GM19043 (cell line): ENCODE measurements at regions not wholly inside any gene's neighbourhood (a gene's known extent, or its start where the extent isn't known, plus 50 kb on each side); places are given as distances from the start of the nearest gene placed in this dataset.

Experiments used
- ATAC-seq: cut with Tn5 transposase; IDR thresholded peaks from one replicate; pipeline ENCODE4 v1.9.1; 2021; ENCODE audit warnings: low read depth; ENCODE audit not compliant: unreplicated experiment

DNA sequence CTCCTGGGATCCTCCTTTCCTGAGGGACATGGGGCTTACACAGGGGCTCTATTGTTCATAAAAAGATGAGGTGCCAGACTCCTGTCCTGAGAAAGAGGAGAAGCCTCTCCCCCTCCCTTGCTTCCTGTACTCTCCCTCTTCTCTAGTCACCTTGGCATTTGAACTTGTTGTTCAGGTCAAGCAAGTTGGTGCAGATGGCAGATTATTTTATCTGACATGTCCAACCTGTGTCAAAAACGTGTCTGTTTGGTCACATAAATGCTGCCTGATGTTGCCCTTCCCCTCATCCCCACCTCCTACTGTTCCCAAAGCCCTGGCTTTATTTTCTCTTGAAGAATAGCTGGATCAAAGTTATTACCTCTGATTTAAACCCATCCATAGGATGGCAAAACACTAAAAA is 154.8 kb downstream of the TMX1 start:
- ATAC-seq, result no peak

- no peak for ATAC-seq
These were observed 155.4 kb downstream of the TMX1 start for GRCh38 chr14:51395361-51395849.

DNA sequence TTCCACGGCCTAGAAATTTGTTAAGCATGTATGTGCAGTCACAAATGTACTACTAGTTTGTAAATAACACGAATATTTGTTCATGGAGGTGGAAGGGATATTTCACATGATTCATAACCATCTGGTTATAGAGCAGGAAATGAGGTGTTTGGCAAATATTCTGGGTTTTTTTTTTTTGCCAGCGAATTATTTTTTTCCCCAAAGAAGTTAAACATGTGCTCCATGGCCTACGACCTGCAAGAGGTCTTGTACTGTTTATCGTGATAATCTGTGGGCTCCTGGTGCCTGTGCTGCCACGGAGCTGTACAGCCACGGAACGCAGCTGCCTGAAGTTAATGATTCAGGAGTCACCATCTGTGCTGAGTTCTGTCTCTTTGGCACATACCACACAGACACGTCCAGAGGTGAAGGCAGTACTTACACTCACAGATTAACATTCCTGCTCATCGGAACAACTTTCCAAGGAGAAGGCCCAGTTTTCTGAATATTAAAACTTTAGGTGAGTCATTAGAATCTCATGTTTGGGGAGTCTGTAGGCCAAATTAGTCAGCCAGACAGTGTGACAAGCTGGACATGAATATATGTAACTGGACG is 156.3 kb downstream of the TMX1 start:
- no peak for ATAC-seq

GRCh38 chr14:51398898-51399297 is 158.9 kb downstream of the TMX1 start:
- no peak for ATAC-seq

DNA sequence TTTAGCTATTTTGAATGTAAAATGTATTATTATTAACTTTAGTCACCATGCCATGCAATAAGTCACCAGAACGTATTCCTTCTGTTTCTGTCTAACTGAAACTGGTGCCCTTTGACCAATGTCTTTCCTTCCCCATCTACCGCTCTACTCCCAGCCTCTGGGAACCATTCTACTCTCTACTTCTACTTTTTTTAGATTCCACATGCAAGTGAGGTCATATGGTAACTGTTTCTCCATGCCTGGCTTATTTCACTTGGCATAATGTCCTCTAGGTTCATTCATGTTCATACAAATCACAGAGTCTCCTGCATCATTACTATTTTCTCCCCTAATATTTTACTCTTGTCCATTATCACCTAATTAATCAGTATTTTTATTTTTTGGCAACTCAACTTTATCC is 160.1 kb downstream of the TMX1 start:
- no peak for ATAC-seq

- no peak for ATAC-seq
These were observed 161.2 kb downstream of the TMX1 start for GRCh38 chr14:51401272-51401671.

- ATAC-seq, result no peak
These were observed 161.7 kb downstream of the TMX1 start for GRCh38 chr14:51401756-51402155.

GRCh38 chr14:51410897-51411296 is 170.8 kb downstream of the TMX1 start:
- ATAC-seq, result no peak

GRCh38 chr14:51419685-51420084 is 179.6 kb downstream of the TMX1 start:
- ATAC-seq, result no peak

DNA sequence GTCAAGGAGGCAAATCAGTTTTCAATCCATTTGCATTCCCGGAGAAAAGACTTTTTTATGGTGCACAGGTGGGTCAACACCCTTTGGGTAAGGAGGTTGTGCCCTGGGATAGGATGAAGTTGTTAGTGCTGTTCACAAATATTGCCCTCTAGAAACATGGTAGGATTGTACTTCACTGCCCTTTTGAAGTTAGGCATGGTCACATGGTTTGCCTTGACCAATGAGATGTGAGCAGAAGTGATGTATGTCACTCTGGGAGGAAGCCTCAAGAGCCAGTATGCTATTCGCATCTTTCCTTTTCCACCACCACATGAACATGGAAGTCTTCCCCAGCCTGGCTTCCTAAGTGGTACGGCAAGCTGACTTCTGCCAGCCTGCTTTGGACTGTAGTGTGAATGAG is 182.7 kb downstream of the TMX1 start:
- no peak for ATAC-seq

DNA sequence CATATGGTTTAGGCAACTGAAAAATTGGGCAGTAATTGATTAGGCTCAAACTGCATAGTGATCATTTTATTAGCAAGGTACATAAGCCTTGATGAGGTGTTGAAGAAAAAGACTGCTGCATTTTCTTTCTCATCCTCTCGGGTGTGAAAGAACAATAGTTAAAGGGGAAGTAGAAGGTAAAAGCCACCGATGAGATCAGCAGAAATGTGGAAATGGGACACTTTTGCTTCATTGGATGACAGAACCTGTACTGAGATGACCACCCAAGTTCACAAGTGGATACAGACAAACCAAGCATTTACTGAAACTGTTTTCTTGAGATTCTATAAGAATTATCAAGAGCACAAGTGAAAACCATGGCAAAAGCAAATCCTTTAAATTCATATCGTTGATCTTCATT is 184.0 kb downstream of the TMX1 start:
- no peak for ATAC-seq

DNA sequence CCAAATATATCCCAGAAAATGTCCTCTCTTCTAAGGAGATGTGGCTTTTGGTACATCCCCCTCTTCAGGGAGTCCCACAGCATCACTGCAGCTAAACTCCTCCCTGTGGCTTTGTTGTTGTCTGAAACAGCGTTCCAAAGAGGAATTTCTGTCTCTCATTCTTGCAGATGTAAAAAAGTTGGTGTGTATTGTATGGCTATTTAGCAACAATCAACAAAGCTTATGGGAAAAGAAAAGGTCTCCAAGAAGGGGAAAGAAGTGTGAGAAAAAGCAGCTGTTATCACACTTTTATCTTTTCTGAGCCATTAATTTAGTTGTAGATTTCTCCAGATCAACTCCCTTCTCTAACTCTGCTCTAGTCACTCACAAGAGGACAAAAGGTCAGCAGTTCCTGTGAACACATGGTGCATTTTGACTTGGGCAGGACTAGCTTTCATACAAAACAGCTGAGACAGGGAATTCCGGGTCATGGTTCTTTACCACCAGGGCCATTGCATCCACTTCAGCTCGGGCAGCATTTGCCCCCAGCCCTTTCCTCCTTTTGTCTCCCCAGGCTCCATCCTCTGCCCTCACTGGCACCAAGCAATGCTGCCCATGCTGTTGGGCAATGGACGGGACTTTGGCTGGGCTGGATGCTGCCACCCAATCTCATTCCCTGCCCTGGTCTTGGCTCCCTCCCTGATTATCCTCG is 184.7 kb downstream of the TMX1 start:
- no peak for ATAC-seq

DNA sequence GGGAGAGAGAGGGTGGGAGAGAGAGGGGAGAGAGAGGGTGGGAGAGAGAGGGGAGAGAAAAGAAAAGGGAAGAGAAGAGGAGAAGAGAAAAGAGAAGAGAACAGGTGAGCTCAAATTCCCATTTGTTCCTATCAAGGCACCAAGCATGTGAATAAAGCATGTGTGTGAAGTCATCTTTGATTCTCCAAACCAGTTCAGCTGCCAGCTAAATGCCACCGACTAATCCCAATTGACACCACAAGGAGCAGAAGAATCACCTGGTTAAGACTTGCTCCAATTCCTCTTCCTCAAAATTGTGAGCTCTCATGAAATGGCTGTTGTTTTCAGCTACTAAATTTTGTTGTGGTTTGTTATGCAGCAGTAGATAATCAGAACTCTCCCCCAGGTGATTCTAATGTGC is 188.9 kb downstream of the TMX1 start:
- ATAC-seq, result no peak

DNA sequence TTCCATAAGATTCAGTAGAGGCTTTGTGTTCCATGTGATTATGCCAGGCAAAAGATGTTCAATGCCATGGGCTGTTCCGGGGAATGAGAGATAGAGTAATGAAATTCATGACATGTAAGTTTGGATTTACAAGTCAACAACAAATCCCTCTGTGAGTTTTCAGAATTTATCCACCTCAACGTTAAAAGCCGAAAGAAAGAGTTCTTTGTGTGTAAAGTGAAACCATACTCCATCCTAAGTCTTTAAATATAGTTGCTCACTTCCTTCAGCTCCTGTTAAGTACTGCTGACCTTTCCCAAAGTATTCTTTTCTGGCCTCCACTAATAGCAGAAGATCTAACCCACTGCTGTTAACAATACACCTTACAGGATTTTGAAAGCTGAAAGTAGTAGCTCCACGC is 190.0 kb downstream of the TMX1 start:
- no peak for ATAC-seq

DNA sequence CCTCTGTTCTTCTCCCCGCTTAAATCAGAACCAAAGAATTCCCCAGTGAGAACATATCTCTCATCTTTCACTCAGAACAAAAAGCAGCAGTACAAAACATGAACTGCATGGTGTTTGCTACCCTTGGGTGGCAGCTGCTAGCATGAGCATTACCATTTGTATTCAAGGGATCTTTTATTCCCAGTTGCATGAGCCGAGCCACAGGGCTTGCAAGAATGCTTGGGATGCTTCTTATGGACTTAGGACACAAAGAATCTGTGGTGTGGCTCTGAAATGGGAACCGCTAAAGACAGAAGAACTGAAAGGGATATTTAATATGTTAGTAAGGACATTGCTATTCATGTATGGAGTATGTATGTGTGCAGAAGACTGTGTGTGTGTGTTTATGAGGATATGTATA is 190.6 kb downstream of the TMX1 start:
- ATAC-seq, result no peak

DNA sequence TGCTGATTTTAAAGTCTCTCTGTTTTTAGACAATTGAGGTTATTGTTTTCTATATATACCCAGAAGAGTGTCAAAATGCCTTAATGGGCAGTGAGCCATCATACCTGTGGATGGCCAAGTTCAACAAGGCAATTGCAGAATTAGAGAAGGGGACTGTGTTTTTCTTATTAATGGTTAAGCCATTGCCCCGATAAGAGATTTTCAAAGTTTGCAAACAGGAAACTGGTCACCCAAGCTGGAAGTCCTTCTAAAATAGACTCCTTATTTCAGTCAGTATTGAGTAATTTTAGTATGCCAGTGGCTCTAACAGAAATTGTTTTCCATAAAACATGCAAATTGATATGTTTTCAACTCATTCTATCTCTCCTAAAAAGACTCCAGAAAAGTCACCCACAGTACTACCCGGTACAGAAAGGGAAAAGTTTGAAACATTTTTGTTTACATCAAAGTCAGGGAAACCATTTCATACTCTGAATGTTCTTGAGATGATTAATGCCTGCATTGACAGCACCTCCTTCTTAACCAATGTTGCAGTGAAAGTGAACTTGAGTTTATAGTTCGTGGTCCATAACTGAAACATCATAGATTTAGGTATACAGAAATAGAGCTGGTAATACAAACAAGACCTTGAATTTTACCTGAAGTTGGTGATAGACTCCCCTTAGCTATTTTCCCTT is 191.1 kb downstream of the TMX1 start:
- peak; percentile 61 for ATAC-seq

DNA sequence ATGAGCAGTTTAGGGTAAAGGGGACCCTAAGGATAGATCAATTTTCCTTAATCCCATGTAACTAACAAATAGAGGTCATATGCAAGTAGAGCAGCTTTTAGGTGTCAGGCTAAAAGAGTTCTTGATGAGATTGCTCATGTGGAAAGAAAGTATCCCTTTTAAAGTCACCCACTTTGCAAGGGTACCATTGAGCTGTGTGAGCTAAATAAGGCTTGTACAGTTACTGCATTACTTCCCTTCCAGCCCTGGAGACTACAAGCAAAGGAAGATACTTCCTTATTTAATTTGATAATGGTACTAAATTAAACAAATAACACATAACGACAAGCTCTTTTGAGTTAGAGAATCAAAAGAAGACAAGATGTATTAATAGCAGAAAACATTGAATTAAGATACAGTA is 191.7 kb downstream of the TMX1 start:
- no peak for ATAC-seq

DNA sequence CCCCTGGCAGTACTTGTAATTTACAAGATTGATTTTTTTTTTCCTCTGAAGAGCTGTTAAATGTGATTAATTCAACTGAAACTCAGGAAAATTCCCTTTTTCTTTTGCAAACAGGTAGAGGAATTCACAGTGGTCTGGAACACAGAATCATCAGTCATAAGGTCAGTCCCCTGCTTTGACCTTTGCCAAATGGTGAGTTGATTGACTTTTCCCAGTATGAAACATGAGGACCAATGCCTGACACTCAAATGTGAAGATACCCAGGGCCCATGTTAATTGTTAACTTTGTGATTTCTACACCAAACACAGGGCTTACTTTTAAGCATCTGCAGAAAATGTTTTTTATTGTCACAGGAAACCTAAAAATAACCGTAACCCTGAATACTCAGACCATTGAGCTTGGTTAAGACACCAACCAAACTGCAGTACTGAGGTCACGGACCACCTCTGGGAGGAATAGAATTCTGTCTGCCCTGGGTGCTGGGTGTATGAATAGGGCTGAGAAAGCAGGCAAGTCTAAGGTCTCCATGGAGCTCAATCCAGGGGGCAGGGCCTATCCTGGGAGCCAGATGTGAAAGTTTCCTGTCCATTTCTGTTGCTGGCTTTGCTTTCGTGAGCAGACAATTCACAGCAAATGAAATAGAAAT is 192.4 kb downstream of the TMX1 start:
- ATAC-seq, result peak; percentile 43

- no peak for ATAC-seq
These were observed 196.6 kb downstream of the TMX1 start for GRCh38 chr14:51436630-51437029.

- no peak for ATAC-seq
These were observed 199.8 kb downstream of the TMX1 start for GRCh38 chr14:51439896-51440295.

DNA sequence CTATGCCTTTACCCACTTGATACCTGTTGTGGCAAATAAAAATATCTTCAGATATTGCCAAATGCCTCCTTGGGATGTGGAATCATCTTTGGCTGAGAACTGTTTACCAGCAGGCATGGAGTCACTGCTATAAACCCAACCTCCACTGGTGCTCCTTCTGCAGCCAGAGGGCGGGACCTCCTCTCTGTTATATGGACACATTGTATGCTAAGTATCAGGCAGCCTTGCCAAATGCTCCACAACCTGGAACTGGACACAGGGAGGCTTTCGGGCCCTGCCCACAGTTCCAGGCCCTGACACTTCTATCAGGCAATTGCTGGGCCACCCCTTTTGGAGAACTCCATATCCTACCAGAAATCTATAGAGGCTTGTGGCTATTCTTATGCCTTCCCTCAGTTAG is 201.0 kb downstream of the TMX1 start:
- no peak for ATAC-seq
